MM.1S (cell line): ENCODE measurements at regions not wholly inside any gene's neighbourhood (a gene's known extent, or its start where the extent isn't known, plus 50 kb on each side); places are given as distances from the start of the nearest gene placed in this dataset.

Experiments used
- EZH2 ChIP-seq: fragments of 300-600 bp; sonication (generic); optimal IDR thresholded peaks from 2 replicates; pipeline ENCODE3; 2017; ENCODE audit warnings: low read depth, mild to moderate bottlenecking, antibody characterized with exemption, low read length, mixed read lengths
- TF ChIP-seq, protein P1 (sequence below): fragments of 300-600 bp; sonication (generic); IDR thresholded peaks from 2 replicates; pipeline ENCODE4 v1.5.1; 2016; ENCODE audit warnings: antibody characterized with exemption, low read length, mixed read lengths

- TF ChIP-seq, protein P1, sequence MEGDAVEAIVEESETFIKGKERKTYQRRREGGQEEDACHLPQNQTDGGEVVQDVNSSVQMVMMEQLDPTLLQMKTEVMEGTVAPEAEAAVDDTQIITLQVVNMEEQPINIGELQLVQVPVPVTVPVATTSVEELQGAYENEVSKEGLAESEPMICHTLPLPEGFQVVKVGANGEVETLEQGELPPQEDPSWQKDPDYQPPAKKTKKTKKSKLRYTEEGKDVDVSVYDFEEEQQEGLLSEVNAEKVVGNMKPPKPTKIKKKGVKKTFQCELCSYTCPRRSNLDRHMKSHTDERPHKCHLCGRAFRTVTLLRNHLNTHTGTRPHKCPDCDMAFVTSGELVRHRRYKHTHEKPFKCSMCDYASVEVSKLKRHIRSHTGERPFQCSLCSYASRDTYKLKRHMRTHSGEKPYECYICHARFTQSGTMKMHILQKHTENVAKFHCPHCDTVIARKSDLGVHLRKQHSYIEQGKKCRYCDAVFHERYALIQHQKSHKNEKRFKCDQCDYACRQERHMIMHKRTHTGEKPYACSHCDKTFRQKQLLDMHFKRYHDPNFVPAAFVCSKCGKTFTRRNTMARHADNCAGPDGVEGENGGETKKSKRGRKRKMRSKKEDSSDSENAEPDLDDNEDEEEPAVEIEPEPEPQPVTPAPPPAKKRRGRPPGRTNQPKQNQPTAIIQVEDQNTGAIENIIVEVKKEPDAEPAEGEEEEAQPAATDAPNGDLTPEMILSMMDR = no peak
- no peak for TF ChIP-seq EZH2
Observed at GRCh38 chr22:44640618-44641155, 61.3 kb upstream of the PRR5 start.
